PC-9 (cell line): ENCODE measurements at regions not wholly inside any gene's neighbourhood (a gene's known extent, or its start where the extent isn't known, plus 50 kb on each side); places are given as distances from the start of the nearest gene placed in this dataset.
"Not testable (repeated sequence)": the region's sequence is repeated elsewhere in the genome, so short reads cannot be mapped to it uniquely, and the experiment has no call there.

Experiments
- CTCF ChIP-seq: fragments of 200-600 bp; sonication (generic); conservative IDR thresholded peaks from 2 replicates; pipeline ENCODE4 v1.6.1; 2017; ENCODE audit warnings: mixed run types, antibody characterized with exemption, mild to moderate bottlenecking, moderate library complexity
- EZH2 ChIP-seq: fragments of 200-600 bp; sonication (generic); IDR thresholded peaks from 2 replicates; pipeline ENCODE4 v1.8.0; 2017; ENCODE audit warnings: antibody characterized with exemption, low read depth

GRCh38 chr1:164459176-164459575 is 99.8 kb upstream of the PBX1 start:
- TF ChIP-seq CTCF, EZH2: not testable (repeated sequence)
